HG03442 (cell line): ENCODE measurements at regions not wholly inside any gene's neighbourhood (a gene's known extent, or its start where the extent isn't known, plus 50 kb on each side); places are given as distances from the start of the nearest gene placed in this dataset.
"Not testable (repeated sequence)": the region's sequence is repeated elsewhere in the genome, so short reads cannot be mapped to it uniquely, and the experiment has no call there.

Experiments
- ATAC-seq: cut with Tn5 transposase; IDR thresholded peaks from one replicate; pipeline ENCODE4 v1.9.1; 2021; ENCODE audit warnings: mild to moderate bottlenecking, moderate library complexity; ENCODE audit not compliant: unreplicated experiment

- ATAC-seq = no peak
Observed at GRCh38 chr3:87796843-87797185, 262.0 kb downstream of the CGGBP1 start.

DNA sequence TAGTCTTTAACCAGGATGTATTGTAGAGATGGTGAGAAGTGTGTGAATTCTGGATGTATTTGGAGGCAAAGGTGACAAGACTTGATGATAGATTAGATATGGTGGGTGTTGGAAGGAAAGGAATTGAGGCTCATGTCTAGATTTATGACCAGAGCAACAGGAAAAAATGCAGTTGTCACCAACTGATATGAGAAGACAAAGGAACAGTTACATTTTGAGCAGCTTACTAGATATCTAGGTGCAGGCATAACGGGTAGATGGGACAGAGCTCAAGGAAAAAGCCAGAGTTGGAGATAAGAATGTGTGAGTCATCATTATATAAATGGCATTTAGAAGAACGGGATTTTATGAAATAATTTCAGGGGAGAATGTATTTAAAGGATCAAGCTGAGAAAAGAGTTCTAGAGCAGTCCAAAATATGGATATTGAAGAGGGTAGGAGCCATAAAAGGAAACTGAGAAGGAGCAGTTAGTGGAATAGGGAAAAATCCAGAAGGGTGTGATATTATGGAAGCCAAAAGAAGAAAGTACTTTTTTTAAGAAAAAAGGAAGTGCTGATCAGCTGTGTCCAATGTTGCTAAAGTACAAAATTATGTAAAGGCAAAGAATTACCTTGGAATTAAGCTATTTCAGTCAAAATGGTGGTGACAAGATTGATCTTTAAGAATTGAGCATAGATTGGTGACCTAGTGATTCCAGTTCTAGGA is 262.5 kb downstream of the CGGBP1 start:
- no peak for ATAC-seq

GRCh38 chr3:87795701-87796100 is 263.1 kb downstream of the CGGBP1 start:
- no peak for ATAC-seq

- no peak for ATAC-seq
Observed at GRCh38 chr3:87793337-87793877, 265.4 kb downstream of the CGGBP1 start.

DNA sequence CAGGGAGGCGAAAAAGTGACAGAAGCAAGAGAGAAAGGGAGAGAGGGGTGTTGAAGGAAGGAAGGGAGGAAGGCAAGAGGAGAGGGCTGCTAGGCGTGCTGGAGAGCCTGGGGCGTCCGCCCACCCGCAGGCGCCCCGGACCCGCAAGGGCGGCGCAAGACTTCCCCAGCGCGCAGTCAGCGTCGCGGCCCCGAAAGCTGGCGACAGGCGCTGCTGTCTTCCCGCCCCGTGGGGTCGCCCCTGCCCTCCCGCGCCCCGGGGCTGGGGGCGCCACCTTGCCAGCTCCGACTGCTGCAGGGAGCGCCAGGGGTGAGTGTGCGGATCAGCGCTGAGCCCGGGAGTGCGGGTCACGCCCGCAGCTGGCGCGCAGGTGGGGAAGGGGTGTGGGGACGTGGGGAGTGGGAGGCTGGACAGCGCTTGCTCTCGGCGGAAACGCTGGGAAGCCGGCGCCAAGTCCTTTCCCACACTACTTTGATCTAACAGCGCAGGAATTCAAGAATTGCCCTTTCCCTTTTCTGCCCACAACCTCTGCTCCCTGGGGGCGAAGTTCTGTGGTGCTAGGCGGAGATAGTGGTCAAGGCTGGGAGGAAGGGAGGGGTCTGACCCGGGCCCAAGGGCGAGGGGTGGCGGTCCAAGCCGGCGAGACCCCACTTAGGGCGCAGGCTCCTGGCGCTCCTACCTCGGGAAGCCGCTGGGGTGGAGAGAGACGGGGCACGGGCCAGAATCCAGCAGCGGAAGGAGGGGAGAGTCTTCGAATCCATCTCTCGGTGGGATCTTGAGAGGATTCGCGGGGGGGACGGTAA is 266.1 kb downstream of the CGGBP1 start, which contains the start of gene HTR1F:
HTR1F (plus strand) TSS at position 173 of the 803 bp plus-strand sequence.
- ATAC-seq = no peak

GRCh38 chr3:87792198-87792533 is 266.6 kb downstream of the CGGBP1 start:
- no peak for ATAC-seq

DNA sequence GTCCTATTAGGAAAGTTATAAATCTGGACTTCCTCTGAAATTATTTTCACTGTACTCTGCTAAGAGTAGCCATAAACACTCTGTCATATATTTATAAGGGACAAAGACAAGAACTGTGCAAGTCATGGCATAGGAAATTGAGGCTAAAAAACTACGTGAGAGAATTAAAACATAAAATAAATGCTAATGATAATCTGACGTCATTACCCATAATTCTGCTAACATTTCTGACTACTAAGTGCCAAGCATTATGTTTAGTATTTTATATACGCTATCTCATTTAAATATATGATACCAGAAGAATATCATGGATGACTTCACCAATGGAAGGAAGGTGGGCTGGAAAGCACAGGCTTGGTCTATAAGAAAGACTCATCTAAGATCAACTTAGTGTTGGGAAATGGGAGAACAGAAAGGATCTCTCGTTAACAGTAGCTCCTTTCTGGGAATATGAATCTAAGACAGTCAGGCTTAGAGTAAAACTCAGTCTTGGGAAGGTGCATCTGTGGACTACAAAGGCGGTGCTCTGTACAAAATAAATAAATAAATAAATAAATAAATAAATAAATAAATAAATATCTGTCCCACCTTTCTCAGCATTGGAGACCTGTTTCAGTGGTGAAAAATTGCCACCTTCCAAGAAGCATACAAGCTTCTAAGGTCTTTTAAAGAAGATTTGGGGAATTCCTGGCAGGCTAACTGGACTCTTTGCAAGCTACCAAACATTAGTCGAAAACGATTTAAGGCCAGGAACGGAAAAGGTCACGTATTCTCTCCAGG is 267.4 kb downstream of the CGGBP1 start:
- ATAC-seq = no peak

DNA sequence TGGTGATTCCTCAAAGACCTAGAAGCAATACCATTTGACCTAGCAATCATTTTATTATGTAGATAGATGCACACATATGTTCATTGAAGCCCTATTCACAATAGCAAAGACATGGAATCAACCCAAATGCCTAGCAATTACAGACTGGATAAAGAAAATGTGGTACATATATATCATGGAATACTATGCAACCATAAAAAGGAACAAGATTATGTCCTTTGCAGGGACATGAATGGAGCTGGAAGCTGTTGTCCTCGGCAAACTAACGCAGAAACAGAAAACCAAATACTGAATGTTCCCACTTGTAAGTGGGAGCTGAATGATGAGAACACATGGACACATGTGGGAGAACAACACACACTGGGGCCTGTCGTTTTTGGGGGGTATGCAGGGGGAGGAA is 269.8 kb downstream of the CGGBP1 start:
- not testable (repeated sequence) for ATAC-seq

- ATAC-seq = no peak
Observed at GRCh38 chr3:87788516-87788915, 270.3 kb downstream of the CGGBP1 start.

- no peak for ATAC-seq
Observed at GRCh38 chr3:87780811-87781210, 278.0 kb downstream of the CGGBP1 start.

DNA sequence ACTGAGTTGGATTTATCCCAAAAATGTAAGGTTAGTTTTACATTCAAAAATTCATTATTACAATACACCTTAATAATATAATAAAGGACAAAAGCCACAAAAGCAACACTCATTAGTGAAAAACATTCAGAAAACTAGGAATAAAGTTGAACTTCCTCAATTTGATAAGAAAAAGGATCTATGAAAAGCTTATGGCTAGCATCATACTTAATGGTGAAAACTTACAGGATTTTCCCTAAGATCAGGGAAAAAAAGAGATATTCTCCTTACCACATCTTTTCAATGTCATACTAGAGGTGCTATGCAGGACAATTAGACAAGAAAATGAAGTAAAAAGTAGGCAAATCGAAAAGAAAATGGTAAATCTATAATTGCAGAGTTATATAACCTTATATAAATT is 279.9 kb downstream of the CGGBP1 start:
- no peak for ATAC-seq

- ATAC-seq = peak; percentile 99
Observed at GRCh38 chr3:87771337-87772192, 287.2 kb downstream of the CGGBP1 start.

- ATAC-seq = no peak
Observed at GRCh38 chr3:87766721-87767120, 292.1 kb downstream of the CGGBP1 start.

GRCh38 chr3:87765256-87765655 is 293.5 kb downstream of the CGGBP1 start:
- ATAC-seq = no peak

- no peak for ATAC-seq
Observed at GRCh38 chr3:87761795-87762194, 297.0 kb downstream of the CGGBP1 start.

- no peak for ATAC-seq
Observed at GRCh38 chr3:87761341-87761740, 297.5 kb downstream of the CGGBP1 start.

- ATAC-seq = no peak
Observed at GRCh38 chr3:87756616-87757015, 302.2 kb downstream of the CGGBP1 start.

DNA sequence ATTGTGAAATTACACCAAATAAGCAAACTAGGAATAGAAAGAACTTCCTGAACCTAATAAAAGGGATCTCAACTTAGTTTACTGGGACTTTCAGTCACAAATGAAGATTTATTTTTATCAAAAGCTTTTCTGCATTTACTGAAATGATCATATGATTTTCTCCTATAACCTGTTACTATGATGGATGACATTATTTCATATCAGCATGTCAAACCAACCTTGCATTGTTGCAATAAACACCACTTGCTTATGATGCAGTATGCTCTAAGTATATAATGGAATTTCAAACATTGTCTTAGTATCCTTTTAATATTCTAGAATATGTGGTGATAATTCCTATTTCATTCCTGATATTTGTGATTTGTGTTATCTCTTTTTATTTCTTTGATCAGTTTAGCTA is 303.0 kb downstream of the CGGBP1 start:
- ATAC-seq = no peak

DNA sequence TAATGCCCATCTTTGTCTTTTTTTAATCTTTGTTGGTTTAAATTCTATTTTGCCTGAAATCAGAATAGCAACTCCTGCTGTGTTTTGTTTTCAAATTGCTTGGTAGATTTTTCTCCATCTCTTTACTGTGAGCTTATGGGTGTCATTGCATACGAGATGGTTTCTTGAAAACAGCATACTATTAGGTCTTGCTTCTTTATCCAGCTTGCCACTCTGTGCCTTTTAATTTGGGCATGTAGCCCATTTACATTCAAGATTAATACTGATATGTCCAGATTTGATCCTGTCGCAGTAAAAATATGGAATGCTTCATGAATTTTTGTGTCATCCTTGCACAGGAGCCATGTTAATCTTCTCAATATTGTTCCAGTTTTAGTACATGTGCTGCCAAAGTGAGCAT is 316.6 kb downstream of the CGGBP1 start:
- no peak for ATAC-seq

DNA sequence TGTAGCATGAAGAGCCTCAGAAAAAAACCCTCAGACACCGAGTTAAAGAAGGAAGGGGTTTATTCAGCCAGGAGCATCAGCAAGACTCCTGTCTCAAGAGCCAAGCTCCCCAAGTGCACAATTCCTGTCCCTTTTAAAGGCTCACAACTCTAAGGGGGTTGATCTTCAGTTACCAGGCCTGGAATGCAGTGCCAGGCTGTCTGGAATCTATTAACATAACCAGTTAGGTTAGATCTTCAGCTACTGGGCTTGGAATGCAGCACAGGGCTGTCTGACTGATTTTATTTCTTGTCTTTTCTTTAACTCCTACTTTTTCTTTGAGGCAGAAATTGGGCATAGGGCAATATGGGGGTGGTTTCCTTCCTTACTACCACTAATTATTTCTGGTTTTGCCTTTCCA is 317.9 kb downstream of the CGGBP1 start:
- ATAC-seq = not testable (repeated sequence)

DNA sequence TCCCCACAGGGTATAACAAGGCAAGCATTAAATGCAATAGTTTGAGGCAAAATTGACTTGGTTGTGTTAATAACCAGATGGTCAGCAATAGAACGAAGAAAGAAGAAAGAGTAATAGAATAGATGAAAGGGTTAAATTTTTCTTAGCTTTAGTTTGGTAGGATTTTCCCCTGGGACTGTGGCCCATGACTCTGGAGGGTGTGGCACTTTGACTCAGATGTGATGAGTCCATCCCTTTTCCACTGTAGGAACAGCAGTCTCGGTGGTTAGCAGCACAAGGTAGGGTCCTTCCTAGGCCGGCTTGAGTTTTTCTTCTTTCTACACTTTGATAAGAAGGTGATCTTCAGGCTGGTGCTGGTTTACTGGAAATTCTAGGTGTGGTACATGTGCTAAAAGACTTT is 321.0 kb downstream of the CGGBP1 start:
- ATAC-seq = not testable (repeated sequence)
